Gastrocnemius medialis (tissue), 4 donors: ENCODE measurements at regions not wholly inside any gene's neighbourhood (a gene's known extent, or its start where the extent isn't known, plus 50 kb on each side); places are given as distances from the start of the nearest gene placed in this dataset.

Source experiments
- CTCF ChIP-seq, 5 experiments: fragments of 450-650 bp in 3 of 5; fragments of 200-600 bp in 2 of 5; sonication (generic) in 2 of 5; IDR thresholded peaks in 4 of 5; conservative IDR thresholded peaks in 1 of 5; 1 replicate in 4 of 5; 2 replicates in 1 of 5; pipeline ENCODE4 v1.5.1; 2016 to 2019; ENCODE audit warnings: antibody characterized with exemption in 5 of 5, mild to moderate bottlenecking in 3 of 5, moderate library complexity in 3 of 5
- POLR2A ChIP-seq, 2 donors: fragments of 450-650 bp; IDR thresholded peaks; one replicate each; pipeline ENCODE4 v1.6.1; 2017; ENCODE audit warnings: antibody characterized with exemption in 2 of 2, mild to moderate bottlenecking in 2 of 2, moderate library complexity in 2 of 2

GRCh38 chr9:100639854-100640253 is 62.0 kb downstream of the CAVIN4 start:
- TF ChIP-seq CTCF (IDR thresholded peaks at IDR 0.05 in 4 of 5, conservative IDR thresholded peaks at IDR 0.05 in 1 of 5) (no peak), POLR2A (IDR thresholded peaks at IDR 0.05) (no peak)
